H9 (cell line): ENCODE measurements at regions not wholly inside any gene's neighbourhood (a gene's known extent, or its start where the extent isn't known, plus 50 kb on each side); places are given as distances from the start of the nearest gene placed in this dataset.

Experiments used
- DNase-seq: peaks from one replicate; pipeline ENCODE4 v3.0.0-alpha.2; 2017
- H2AFZ ChIP-seq: one replicate; pipeline ENCODE4 v1.6.1; 2013; ENCODE audit warnings: mild to moderate bottlenecking, low read length, control low read depth, moderate library complexity
- H2AK5ac ChIP-seq: 2 replicates; pipeline ENCODE4 v1.6.1; 2013; ENCODE audit warnings: low read length, control low read depth, mixed read lengths; ENCODE audit not compliant: insufficient read length
- H2BK120ac ChIP-seq: one replicate; pipeline ENCODE4 v1.6.1; 2013; ENCODE audit warnings: low read depth, mild to moderate bottlenecking, low read length, control low read depth, inconsistent platforms; ENCODE audit not compliant: poor library complexity, severe bottlenecking
- H2BK12ac ChIP-seq: 2 replicates; pipeline ENCODE4 v1.6.1; 2013; ENCODE audit warnings: low read length, control low read depth, mixed read lengths, low read depth; ENCODE audit not compliant: insufficient read length
- H2BK15ac ChIP-seq: 2 replicates; pipeline ENCODE4 v1.6.1; 2013; ENCODE audit warnings: low read depth, low read length, control low read depth
- H2BK20ac ChIP-seq: one replicate; pipeline ENCODE4 v1.6.1; 2013; ENCODE audit warnings: low read depth, mild to moderate bottlenecking, low read length, control low read depth, inconsistent platforms; ENCODE audit not compliant: poor library complexity, severe bottlenecking
- H2BK5ac ChIP-seq: 2 replicates; pipeline ENCODE4 v1.6.1; 2013; ENCODE audit warnings: low read length, control low read depth, mixed read lengths; ENCODE audit not compliant: insufficient read length
- H3K14ac ChIP-seq: 2 replicates; pipeline ENCODE4 v1.6.1; 2013; ENCODE audit warnings: low read length, control low read depth; ENCODE audit not compliant: insufficient read depth
- H3K18ac ChIP-seq: 2 replicates; pipeline ENCODE4 v1.6.1; 2013; ENCODE audit warnings: low read depth, mild to moderate bottlenecking, mixed read lengths, low read length, control low read depth; ENCODE audit not compliant: insufficient read length
- H3K23ac ChIP-seq: 2 replicates; pipeline ENCODE4 v1.6.1; 2013; ENCODE audit warnings: low read length, control low read depth, mixed read lengths, low read depth; ENCODE audit not compliant: insufficient read length
- H3K23me2 ChIP-seq: 2 replicates; pipeline ENCODE4 v1.6.1; 2013; ENCODE audit warnings: low read depth, mild to moderate bottlenecking, mixed read lengths, low read length, control low read depth; ENCODE audit not compliant: insufficient read length, poor library complexity, severe bottlenecking
- H3K27ac ChIP-seq: 2 replicates; pipeline ENCODE4 v1.5.1; 2013; ENCODE audit warnings: low read length, control low read depth, mixed read lengths, low read depth; ENCODE audit not compliant: insufficient read length
- H3K27me3 ChIP-seq: 2 replicates; pipeline ENCODE4 v1.6.1; 2013; ENCODE audit warnings: low read length, control low read depth, inconsistent platforms; ENCODE audit not compliant: insufficient read depth
- H3K4ac ChIP-seq: 2 replicates; pipeline ENCODE4 v1.6.1; 2013; ENCODE audit warnings: low read depth, mild to moderate bottlenecking, control low read depth, inconsistent platforms, low read length, moderate library complexity
- H3K4me1 ChIP-seq: 2 replicates; pipeline ENCODE4 v1.6.1; 2013; ENCODE audit warnings: low read length, control low read depth, inconsistent platforms; ENCODE audit not compliant: insufficient read depth
- H3K4me2 ChIP-seq: 2 replicates; pipeline ENCODE4 v1.6.1; 2013; ENCODE audit warnings: low read length, control low read depth, mixed read lengths; ENCODE audit not compliant: insufficient read length, insufficient read depth
- H3K56ac ChIP-seq: 2 replicates; pipeline ENCODE4 v1.6.1; 2013; ENCODE audit warnings: low read depth, mild to moderate bottlenecking, mixed read lengths, low read length, control low read depth; ENCODE audit not compliant: insufficient read length
- H3K79me1 ChIP-seq: 2 replicates; pipeline ENCODE4 v1.6.1; 2013; ENCODE audit warnings: low read depth, mild to moderate bottlenecking, moderate library complexity, low read length, control low read depth, inconsistent platforms; ENCODE audit not compliant: insufficient read depth, poor library complexity, severe bottlenecking
- H3K79me2 ChIP-seq: 2 replicates; pipeline ENCODE4 v1.6.1; 2013; ENCODE audit warnings: low read length, control low read depth, inconsistent platforms; ENCODE audit not compliant: insufficient read depth
- H3K9ac ChIP-seq: 2 replicates; pipeline ENCODE4 v1.6.1; 2013; ENCODE audit warnings: low read length, control low read depth, mixed read lengths; ENCODE audit not compliant: insufficient read length; ENCODE audit errors: extremely low read depth
- H3K9me3 ChIP-seq: one replicate; pipeline ENCODE4 v1.6.1; 2013; ENCODE audit warnings: low read depth, low read length, inconsistent platforms; ENCODE audit not compliant: control insufficient read depth
- H3T11ph ChIP-seq: one replicate; pipeline ENCODE4 v1.6.1; 2013; ENCODE audit warnings: mild to moderate bottlenecking, low read length, control low read depth, inconsistent platforms
- H4K20me1 ChIP-seq: one replicate; pipeline ENCODE4 v1.6.1; 2013; ENCODE audit not compliant: control insufficient read depth, insufficient read length, insufficient read depth
- H4K5ac ChIP-seq: 2 replicates; pipeline ENCODE4 v1.6.1; 2013; ENCODE audit warnings: low read depth, mild to moderate bottlenecking, mixed read lengths, low read length, control low read depth; ENCODE audit not compliant: insufficient read length
- H4K8ac ChIP-seq: replicated peaks from 2 replicates; pipeline ENCODE4 v1.6.1; 2013; ENCODE audit warnings: low read length, control low read depth, mixed read lengths, low read depth; ENCODE audit not compliant: insufficient read length
- H4K91ac ChIP-seq: 2 replicates; pipeline ENCODE4 v1.6.1; 2013; ENCODE audit warnings: low read depth, mild to moderate bottlenecking, moderate library complexity, mixed read lengths, low read length, control low read depth; ENCODE audit not compliant: insufficient read length
- H3K27ac Mint-ChIP-seq, 3 experiments: 2 replicates in 2 of 3; 3 replicates in 1 of 3; pipeline ENCODE4 v1.8.0; 2020 to 2021; ENCODE audit warnings: mixed read lengths in 3 of 3, mild to moderate bottlenecking in 1 of 3, moderate library complexity in 1 of 3
- H3K27me3 Mint-ChIP-seq: 2 replicates; pipeline ENCODE4 v1.8.0; 2021; ENCODE audit warnings: low read depth, mild to moderate bottlenecking, moderate library complexity, mixed read lengths
- H3K36me3 Mint-ChIP-seq, 3 experiments: 2 replicates in 2 of 3; 3 replicates in 1 of 3; pipeline ENCODE4 v1.8.0; 2020 to 2021; ENCODE audit warnings: low read depth in 3 of 3, mixed read lengths in 3 of 3; ENCODE audit not compliant: insufficient read depth in 1 of 3
- H3K4me1 Mint-ChIP-seq, 2 experiments: 2 replicates each; pipeline ENCODE4 v1.8.0; 2020; ENCODE audit warnings: mixed read lengths in 2 of 2
- H3K4me3 Mint-ChIP-seq, 2 experiments: 2 replicates in 1 of 2; 3 replicates in 1 of 2; pipeline ENCODE4 v1.8.0; 2020 to 2021; ENCODE audit warnings: mild to moderate bottlenecking in 2 of 2, mixed read lengths in 2 of 2, moderate library complexity in 1 of 2
- H3K9me3 Mint-ChIP-seq, 2 experiments: 2 replicates in 1 of 2; 3 replicates in 1 of 2; pipeline ENCODE4 v1.8.0; 2020; ENCODE audit warnings: mild to moderate bottlenecking in 2 of 2, mixed read lengths in 2 of 2, moderate library complexity in 1 of 2
- TF ChIP-seq, protein P1 (sequence below): fragments of 200-600 bp; sonication (generic); conservative IDR thresholded peaks from 3 replicates; pipeline ENCODE4 v1.8.0; 2021; ENCODE audit warnings: antibody characterized with exemption, mild to moderate bottlenecking

DNA sequence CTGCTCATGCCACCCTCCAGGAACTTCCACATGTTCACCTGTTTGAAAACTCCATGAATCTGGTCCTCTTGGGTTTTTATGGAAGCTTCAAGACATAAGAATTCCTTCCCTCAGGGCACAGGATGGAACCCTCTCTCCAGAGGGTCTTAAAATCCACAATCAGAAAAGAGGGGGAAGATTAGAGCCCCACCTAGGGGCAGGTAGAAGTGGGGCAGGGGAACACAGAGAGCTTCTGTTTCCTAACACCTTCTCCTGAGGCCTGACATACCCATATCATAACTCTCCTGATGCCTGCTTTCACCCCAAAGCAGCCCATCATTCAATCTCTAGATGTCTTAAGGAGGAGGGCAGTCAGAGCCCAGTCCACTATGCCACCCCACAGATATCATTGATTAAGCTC is 1087.7 kb upstream of the ARRDC3 start:
- H3K27ac ChIP-seq: no peak overlapping the region
- H3K23me2 ChIP-seq: no peaks in the 10 kb centered on the region

More for the DNA sequence above, 1087.7 kb upstream of the ARRDC3 start:
- Histone ChIP-seq H3K14ac (no peak overlapping the region), H2AK5ac (no peak overlapping the region), H3K56ac (no peak overlapping the region), H3K4me2 (no peak overlapping the region), H2AFZ (no peak overlapping the region), H3K79me2 (no peaks in the 10 kb centered on the region), H2BK5ac (no peak overlapping the region), H4K20me1 (no peaks in the 10 kb centered on the region), H4K91ac (no peak overlapping the region), H2BK15ac (no peak overlapping the region), H3K9ac (no peak overlapping the region), H3K4ac (no peak overlapping the region), H3K9me3 (no peaks in the 10 kb centered on the region), H3K23ac (no peak overlapping the region), H2BK12ac (no peak overlapping the region), H2BK20ac (no peak overlapping the region), H3K18ac (no peak overlapping the region), H4K8ac (no peak overlapping the region), H4K5ac (no peak overlapping the region), H3T11ph (no peak overlapping the region), H2BK120ac (no peak overlapping the region), H3K4me1 (no peaks in the 10 kb centered on the region), H3K79me1 (no peaks in the 10 kb centered on the region), H3K27me3 (no peaks in the 10 kb centered on the region)
- Mint-ChIP-seq H3K36me3 (peaks cover 2 to 9% (median 8%) of the 10 kb centered on the region in 3 experiments; a peak in 5 of 7 replicates), H3K9me3 (peaks cover 12 to 14% of the 10 kb centered on the region in 2 experiments), H3K27ac (no peak overlapping the region), H3K4me3 (no peak overlapping the region), H3K27me3 (no peaks in the 10 kb centered on the region), H3K4me1 (peaks cover 5 to 8% of the 10 kb centered on the region in 2 experiments; a peak in 3 of 4 replicates)
- no peak for DNase-seq
- TF ChIP-seq, protein P1, sequence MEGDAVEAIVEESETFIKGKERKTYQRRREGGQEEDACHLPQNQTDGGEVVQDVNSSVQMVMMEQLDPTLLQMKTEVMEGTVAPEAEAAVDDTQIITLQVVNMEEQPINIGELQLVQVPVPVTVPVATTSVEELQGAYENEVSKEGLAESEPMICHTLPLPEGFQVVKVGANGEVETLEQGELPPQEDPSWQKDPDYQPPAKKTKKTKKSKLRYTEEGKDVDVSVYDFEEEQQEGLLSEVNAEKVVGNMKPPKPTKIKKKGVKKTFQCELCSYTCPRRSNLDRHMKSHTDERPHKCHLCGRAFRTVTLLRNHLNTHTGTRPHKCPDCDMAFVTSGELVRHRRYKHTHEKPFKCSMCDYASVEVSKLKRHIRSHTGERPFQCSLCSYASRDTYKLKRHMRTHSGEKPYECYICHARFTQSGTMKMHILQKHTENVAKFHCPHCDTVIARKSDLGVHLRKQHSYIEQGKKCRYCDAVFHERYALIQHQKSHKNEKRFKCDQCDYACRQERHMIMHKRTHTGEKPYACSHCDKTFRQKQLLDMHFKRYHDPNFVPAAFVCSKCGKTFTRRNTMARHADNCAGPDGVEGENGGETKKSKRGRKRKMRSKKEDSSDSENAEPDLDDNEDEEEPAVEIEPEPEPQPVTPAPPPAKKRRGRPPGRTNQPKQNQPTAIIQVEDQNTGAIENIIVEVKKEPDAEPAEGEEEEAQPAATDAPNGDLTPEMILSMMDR: peak; percentile 67
